ENCODE measurements at regions not wholly inside any gene's neighbourhood (a gene's known extent, or its start where the extent isn't known, plus 50 kb on each side); places are given as distances from the start of the nearest gene placed in this dataset.
"Not testable (repeated sequence)": the region's sequence is repeated elsewhere in the genome, so short reads cannot be mapped to it uniquely, and the experiment has no call there.

- no peak for ATAC-seq
- Mint-ChIP-seq H3K4me3 (no peak overlapping the region), H3K9me3 (no peaks in the 10 kb centered on the region), H3K27ac (no peak overlapping the region), H3K27me3 (no peaks in the 10 kb centered on the region), H3K36me3 (no peaks in the 10 kb centered on the region), H3K4me1 (no peaks in the 10 kb centered on the region)
Measured at GRCh38 chr5:120794121-120794520, 330.0 kb downstream of the PRR16 start.

GRCh38 chr5:120803282-120803681, 339.2 kb downstream of the PRR16 start:
- no peak for ATAC-seq
- Mint-ChIP-seq H3K27ac (no peak overlapping the region), H3K4me1 (no peaks in the 10 kb centered on the region), H3K9me3 (no peaks in the 10 kb centered on the region), H3K27me3 (no peaks in the 10 kb centered on the region), H3K4me3 (no peak overlapping the region), H3K36me3 (no peaks in the 10 kb centered on the region)

GRCh38 chr5:120805131-120805530, 341.0 kb downstream of the PRR16 start:
- no peak for ATAC-seq
- H3K4me3 Mint-ChIP-seq, result no peak overlapping the region
- H3K4me1 Mint-ChIP-seq, result no peaks in the 10 kb centered on the region
- H3K27ac Mint-ChIP-seq, result no peak overlapping the region
- H3K27me3 Mint-ChIP-seq, result no peaks in the 10 kb centered on the region
- H3K9me3 Mint-ChIP-seq, result no peaks in the 10 kb centered on the region
- no peaks in the 10 kb centered on the region for H3K36me3 Mint-ChIP-seq

- Mint-ChIP-seq H3K36me3 (no peaks in the 10 kb centered on the region), H3K27me3 (no peaks in the 10 kb centered on the region), H3K9me3 (no peaks in the 10 kb centered on the region), H3K27ac (no peak overlapping the region), H3K4me3 (no peak overlapping the region), H3K4me1 (no peaks in the 10 kb centered on the region)
- no peak for ATAC-seq
Measured at GRCh38 chr5:120806202-120806601, 342.1 kb downstream of the PRR16 start.

- no peaks in the 10 kb centered on the region for H3K27me3 Mint-ChIP-seq
- no peaks in the 10 kb centered on the region for H3K4me1 Mint-ChIP-seq
- no peaks in the 10 kb centered on the region for H3K36me3 Mint-ChIP-seq
- no peak overlapping the region for H3K27ac Mint-ChIP-seq
- no peak overlapping the region for H3K4me3 Mint-ChIP-seq
- no peak for ATAC-seq
- H3K9me3 Mint-ChIP-seq, result no peaks in the 10 kb centered on the region
Measured at GRCh38 chr5:120808135-120808534, 344.0 kb downstream of the PRR16 start.

- no peaks in the 10 kb centered on the region for H3K4me1 Mint-ChIP-seq
- ATAC-seq, result no peak
- no peak overlapping the region for H3K4me3 Mint-ChIP-seq
- H3K27ac Mint-ChIP-seq, result no peak overlapping the region
- H3K36me3 Mint-ChIP-seq, result no peaks in the 10 kb centered on the region
- no peaks in the 10 kb centered on the region for H3K9me3 Mint-ChIP-seq
- no peaks in the 10 kb centered on the region for H3K27me3 Mint-ChIP-seq
Measured at GRCh38 chr5:120808606-120809005, 344.5 kb downstream of the PRR16 start.

- Mint-ChIP-seq H3K4me1 (no peaks in the 10 kb centered on the region), H3K4me3 (no peak overlapping the region), H3K27me3 (no peaks in the 10 kb centered on the region), H3K36me3 (no peaks in the 10 kb centered on the region), H3K9me3 (peaks cover 3% of the 10 kb centered on the region), H3K27ac (no peak overlapping the region)
- ATAC-seq, result no peak
Measured at GRCh38 chr5:120813551-120813950, 349.5 kb downstream of the PRR16 start.

- Mint-ChIP-seq H3K4me3 (no peak overlapping the region), H3K27me3 (no peaks in the 10 kb centered on the region), H3K36me3 (no peaks in the 10 kb centered on the region)
Measured at GRCh38 chr5:120817044-120817985, 353.2 kb downstream of the PRR16 start.

GRCh38 chr5:120818128-120818527, 354.0 kb downstream of the PRR16 start:
- H3K4me3 Mint-ChIP-seq, result no peak overlapping the region
- H3K27me3 Mint-ChIP-seq, result no peaks in the 10 kb centered on the region
- H3K27ac Mint-ChIP-seq, result no peak overlapping the region
- no peaks in the 10 kb centered on the region for H3K36me3 Mint-ChIP-seq
- no peaks in the 10 kb centered on the region for H3K4me1 Mint-ChIP-seq
- peaks cover 5% of the 10 kb centered on the region for H3K9me3 Mint-ChIP-seq
- no peak for ATAC-seq

More at GRCh38 chr5:120817044-120817985, 353.2 kb downstream of the PRR16 start:
- Mint-ChIP-seq H3K4me1 (no peaks in the 10 kb centered on the region), H3K27ac (no peak overlapping the region), H3K9me3 (peaks cover 5% of the 10 kb centered on the region)
- no peak for ATAC-seq

- ATAC-seq, result no peak
- Mint-ChIP-seq H3K27me3 (no peaks in the 10 kb centered on the region), H3K9me3 (peaks cover 2% of the 10 kb centered on the region), H3K4me3 (no peak overlapping the region), H3K4me1 (no peaks in the 10 kb centered on the region), H3K36me3 (no peaks in the 10 kb centered on the region), H3K27ac (no peak overlapping the region)
Measured at GRCh38 chr5:120823328-120823727, 359.2 kb downstream of the PRR16 start.

- not testable (repeated sequence) for H3K4me1 Mint-ChIP-seq, H3K36me3 Mint-ChIP-seq, ATAC-seq, H3K27ac Mint-ChIP-seq, H3K27me3 Mint-ChIP-seq, H3K4me3 Mint-ChIP-seq, H3K9me3 Mint-ChIP-seq
Measured at GRCh38 chr5:120831646-120832045, 367.5 kb downstream of the PRR16 start.

- no peak for ATAC-seq
- Mint-ChIP-seq H3K36me3 (no peaks in the 10 kb centered on the region), H3K4me3 (no peak overlapping the region), H3K27ac (no peak overlapping the region), H3K4me1 (no peaks in the 10 kb centered on the region), H3K27me3 (no peaks in the 10 kb centered on the region), H3K9me3 (peaks cover 2% of the 10 kb centered on the region)
Measured at GRCh38 chr5:120841830-120842229, 377.7 kb downstream of the PRR16 start.

GRCh38 chr5:120843390-120843980, 379.4 kb downstream of the PRR16 start:
- Mint-ChIP-seq H3K4me3 (no peak overlapping the region), H3K27ac (no peak overlapping the region), H3K9me3 (peaks cover 5% of the 10 kb centered on the region), H3K36me3 (no peaks in the 10 kb centered on the region), H3K4me1 (no peaks in the 10 kb centered on the region), H3K27me3 (no peaks in the 10 kb centered on the region)
- no peak for ATAC-seq

GRCh38 chr5:120848883-120849282, 384.8 kb downstream of the PRR16 start:
- H3K36me3 Mint-ChIP-seq, result no peaks in the 10 kb centered on the region
- H3K27ac Mint-ChIP-seq, result no peak overlapping the region
- H3K27me3 Mint-ChIP-seq, result no peaks in the 10 kb centered on the region
- no peak for ATAC-seq
- H3K4me3 Mint-ChIP-seq, result no peak overlapping the region
- H3K9me3 Mint-ChIP-seq, result peaks cover 3% of the 10 kb centered on the region
- no peaks in the 10 kb centered on the region for H3K4me1 Mint-ChIP-seq

GRCh38 chr5:120852222-120852860, 388.2 kb downstream of the PRR16 start:
- no peaks in the 10 kb centered on the region for H3K36me3 Mint-ChIP-seq
- peaks cover 3% of the 10 kb centered on the region for H3K9me3 Mint-ChIP-seq
- no peak overlapping the region for H3K27ac Mint-ChIP-seq

More at GRCh38 chr5:120852222-120852860, 388.2 kb downstream of the PRR16 start:
- Mint-ChIP-seq H3K4me1 (no peaks in the 10 kb centered on the region), H3K4me3 (no peak overlapping the region), H3K27me3 (no peaks in the 10 kb centered on the region)
- ATAC-seq, result no peak
